SK-N-SH (cell line): ENCODE measurements at regions not wholly inside any gene's neighbourhood (a gene's known extent, or its start where the extent isn't known, plus 50 kb on each side); places are given as distances from the start of the nearest gene placed in this dataset.

ENCODE experiments used
- TF ChIP-seq, protein P1 (sequence below): IDR thresholded peaks from 2 replicates; pipeline ENCODE4; 2012
- TF ChIP-seq, protein P2 (sequence below): fragments of 200-600 bp; sonication (generic); IDR thresholded peaks from 2 replicates; pipeline ENCODE4 v1.6.1; 2017; ENCODE audit warnings: antibody characterized with exemption, mild to moderate bottlenecking, moderate library complexity

DNA sequence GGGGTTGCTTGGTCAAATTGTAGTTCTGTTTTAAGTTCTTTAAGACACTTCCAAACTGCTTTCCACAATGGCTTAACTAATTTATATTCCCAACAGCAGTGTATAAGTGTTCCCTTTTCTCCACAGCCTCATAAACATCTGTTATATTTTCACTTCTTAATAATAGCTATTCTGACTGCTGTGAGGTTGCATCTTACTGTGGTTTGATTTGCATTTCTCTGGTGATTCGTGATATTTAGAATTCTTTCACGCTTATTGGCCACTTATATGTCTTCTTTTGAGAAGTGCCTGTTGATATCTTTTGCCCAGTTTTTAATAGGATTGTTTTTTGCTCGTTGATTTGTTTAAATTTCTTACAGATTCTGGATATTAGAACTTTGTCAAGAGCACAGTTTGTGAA, 278.6 kb upstream of the ITM2A start:
- TF ChIP-seq, protein P1, sequence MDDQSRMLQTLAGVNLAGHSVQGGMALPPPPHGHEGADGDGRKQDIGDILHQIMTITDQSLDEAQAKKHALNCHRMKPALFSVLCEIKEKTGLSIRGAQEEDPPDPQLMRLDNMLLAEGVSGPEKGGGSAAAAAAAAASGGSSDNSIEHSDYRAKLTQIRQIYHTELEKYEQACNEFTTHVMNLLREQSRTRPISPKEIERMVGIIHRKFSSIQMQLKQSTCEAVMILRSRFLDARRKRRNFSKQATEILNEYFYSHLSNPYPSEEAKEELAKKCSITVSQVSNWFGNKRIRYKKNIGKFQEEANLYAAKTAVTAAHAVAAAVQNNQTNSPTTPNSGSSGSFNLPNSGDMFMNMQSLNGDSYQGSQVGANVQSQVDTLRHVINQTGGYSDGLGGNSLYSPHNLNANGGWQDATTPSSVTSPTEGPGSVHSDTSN: no peak
- TF ChIP-seq, protein P2, sequence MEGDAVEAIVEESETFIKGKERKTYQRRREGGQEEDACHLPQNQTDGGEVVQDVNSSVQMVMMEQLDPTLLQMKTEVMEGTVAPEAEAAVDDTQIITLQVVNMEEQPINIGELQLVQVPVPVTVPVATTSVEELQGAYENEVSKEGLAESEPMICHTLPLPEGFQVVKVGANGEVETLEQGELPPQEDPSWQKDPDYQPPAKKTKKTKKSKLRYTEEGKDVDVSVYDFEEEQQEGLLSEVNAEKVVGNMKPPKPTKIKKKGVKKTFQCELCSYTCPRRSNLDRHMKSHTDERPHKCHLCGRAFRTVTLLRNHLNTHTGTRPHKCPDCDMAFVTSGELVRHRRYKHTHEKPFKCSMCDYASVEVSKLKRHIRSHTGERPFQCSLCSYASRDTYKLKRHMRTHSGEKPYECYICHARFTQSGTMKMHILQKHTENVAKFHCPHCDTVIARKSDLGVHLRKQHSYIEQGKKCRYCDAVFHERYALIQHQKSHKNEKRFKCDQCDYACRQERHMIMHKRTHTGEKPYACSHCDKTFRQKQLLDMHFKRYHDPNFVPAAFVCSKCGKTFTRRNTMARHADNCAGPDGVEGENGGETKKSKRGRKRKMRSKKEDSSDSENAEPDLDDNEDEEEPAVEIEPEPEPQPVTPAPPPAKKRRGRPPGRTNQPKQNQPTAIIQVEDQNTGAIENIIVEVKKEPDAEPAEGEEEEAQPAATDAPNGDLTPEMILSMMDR: no peak
